LHCN-M2 (cell line): ENCODE measurements at regions not wholly inside any gene's neighbourhood (a gene's known extent, or its start where the extent isn't known, plus 50 kb on each side); places are given as distances from the start of the nearest gene placed in this dataset.
"Not testable (repeated sequence)": the region's sequence is repeated elsewhere in the genome, so short reads cannot be mapped to it uniquely, and the experiment has no call there.

Experiments used
- DNase-seq: peaks from one replicate; pipeline ENCODE4 v3.0.0-alpha.2; 2012; ENCODE audit warnings: low read depth

- not testable (repeated sequence) for DNase-seq
These were observed 128.5 kb upstream of the ZNF267 start for GRCh38 chr16:31745098-31745497.

GRCh38 chr16:31745900-31746299, 127.7 kb upstream of the ZNF267 start:
- no peak for DNase-seq

GRCh38 chr16:31754998-31755615, 118.5 kb upstream of the ZNF267 start:
- no peak for DNase-seq

GRCh38 chr16:31764103-31764502, 109.5 kb upstream of the ZNF267 start:
- no peak for DNase-seq

- DNase-seq = no peak
These were observed 106.3 kb upstream of the ZNF267 start for GRCh38 chr16:31767267-31767666.

GRCh38 chr16:31780342-31780741, 93.3 kb upstream of the ZNF267 start:
- DNase-seq = no peak

GRCh38 chr16:31785126-31785525, 88.5 kb upstream of the ZNF267 start:
- DNase-seq = peak; percentile 54

- no peak for DNase-seq
These were observed 66.5 kb upstream of the ZNF267 start for GRCh38 chr16:31807086-31807485.

GRCh38 chr16:31810863-31811262, 62.7 kb upstream of the ZNF267 start:
- no peak for DNase-seq

GRCh38 chr16:31816141-31816540, 57.5 kb upstream of the ZNF267 start:
- DNase-seq = not testable (repeated sequence)

- no peak for DNase-seq
These were observed 54.2 kb upstream of the ZNF267 start for GRCh38 chr16:31819386-31819785.

- DNase-seq = no peak
These were observed 53.7 kb upstream of the ZNF267 start for GRCh38 chr16:31819948-31820347.
